ENCODE measurements at regions not wholly inside any gene's neighbourhood (a gene's known extent, or its start where the extent isn't known, plus 50 kb on each side); places are given as distances from the start of the nearest gene placed in this dataset.
A peak's percentile ranks its signal among the peaks of the same experiment; 100 is the strongest.
"Not testable (repeated sequence)": the region's sequence is repeated elsewhere in the genome, so short reads cannot be mapped to it uniquely, and the experiment has no call there.

DNA sequence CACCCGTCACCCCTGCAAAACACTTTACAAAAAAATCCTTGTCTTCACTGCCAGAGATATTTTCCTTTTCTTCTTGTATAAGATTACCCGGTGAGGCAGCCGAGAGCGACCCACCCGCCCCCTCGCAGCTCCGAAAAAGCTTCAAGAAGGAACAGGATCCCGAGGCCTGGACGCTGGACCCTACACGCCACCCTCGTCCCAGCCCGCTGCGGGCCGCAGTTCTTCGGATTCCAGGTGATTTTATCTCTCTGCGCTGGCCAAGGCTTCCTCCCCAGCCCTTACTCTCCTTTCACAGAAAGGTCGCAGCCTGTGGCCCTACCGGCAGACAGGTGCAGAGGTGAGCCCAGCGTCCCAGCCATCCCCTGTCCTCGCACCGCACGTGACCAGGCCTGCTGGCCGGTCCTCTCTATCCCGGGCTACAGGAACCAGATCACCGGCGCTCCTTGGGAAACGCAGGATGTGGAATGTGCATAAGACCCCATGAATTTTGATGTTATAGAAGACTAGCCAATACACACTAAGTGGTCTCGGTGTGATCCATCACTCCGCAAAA is 2993.5 kb upstream of the TEKT4 start:
- H3K27ac ChIP-seq (ENCODE audit: low read length); in situ Hi-C loops (cut with HindIII; ENCODE audit: low pct_unique_long_range_greater_than_20kb, low sequenced_read_pairs); POLR2A ChIA-PET; ATAC-seq; H3K9me3 ChIP-seq (ENCODE audit: control insufficient read depth, insufficient read depth, low read depth, low read length); H3K36me3 ChIP-seq (ENCODE audit: control insufficient read depth, insufficient read depth, low read length); H3K4me1 ChIP-seq (ENCODE audit: control insufficient read depth, insufficient read depth, low read length); H3K4me3 ChIP-seq (ENCODE audit: low read depth in 2 of 2, low read length in 2 of 2); intact Hi-C loops (cut with micrococcal nuclease; ENCODE audit: unreplicated experiment); CTCF ChIA-PET; BruUV-seq (replicated peaks); DNase-seq (ENCODE audit: low read depth, low spot score); H3K27me3 ChIP-seq (ENCODE audit: control insufficient read depth, insufficient read depth, low read length): not testable (repeated sequence)

- H3K27ac ChIP-seq (ENCODE audit: low read length); H3K27me3 ChIP-seq (ENCODE audit: control insufficient read depth, insufficient read depth, low read length); H3K9me3 ChIP-seq (ENCODE audit: control insufficient read depth, insufficient read depth, low read depth, low read length); H3K36me3 ChIP-seq (ENCODE audit: control insufficient read depth, insufficient read depth, low read length); ATAC-seq; CTCF ChIA-PET; POLR2A ChIA-PET; BruUV-seq (replicated peaks); intact Hi-C loops (cut with micrococcal nuclease; ENCODE audit: unreplicated experiment); H3K4me1 ChIP-seq (ENCODE audit: control insufficient read depth, insufficient read depth, low read length); H3K4me3 ChIP-seq (ENCODE audit: low read depth in 2 of 2, low read length in 2 of 2); DNase-seq (ENCODE audit: low read depth, low spot score); in situ Hi-C loops (cut with HindIII; ENCODE audit: low pct_unique_long_range_greater_than_20kb, low sequenced_read_pairs): not testable (repeated sequence)
- TF ChIP-seq, protein P1, sequence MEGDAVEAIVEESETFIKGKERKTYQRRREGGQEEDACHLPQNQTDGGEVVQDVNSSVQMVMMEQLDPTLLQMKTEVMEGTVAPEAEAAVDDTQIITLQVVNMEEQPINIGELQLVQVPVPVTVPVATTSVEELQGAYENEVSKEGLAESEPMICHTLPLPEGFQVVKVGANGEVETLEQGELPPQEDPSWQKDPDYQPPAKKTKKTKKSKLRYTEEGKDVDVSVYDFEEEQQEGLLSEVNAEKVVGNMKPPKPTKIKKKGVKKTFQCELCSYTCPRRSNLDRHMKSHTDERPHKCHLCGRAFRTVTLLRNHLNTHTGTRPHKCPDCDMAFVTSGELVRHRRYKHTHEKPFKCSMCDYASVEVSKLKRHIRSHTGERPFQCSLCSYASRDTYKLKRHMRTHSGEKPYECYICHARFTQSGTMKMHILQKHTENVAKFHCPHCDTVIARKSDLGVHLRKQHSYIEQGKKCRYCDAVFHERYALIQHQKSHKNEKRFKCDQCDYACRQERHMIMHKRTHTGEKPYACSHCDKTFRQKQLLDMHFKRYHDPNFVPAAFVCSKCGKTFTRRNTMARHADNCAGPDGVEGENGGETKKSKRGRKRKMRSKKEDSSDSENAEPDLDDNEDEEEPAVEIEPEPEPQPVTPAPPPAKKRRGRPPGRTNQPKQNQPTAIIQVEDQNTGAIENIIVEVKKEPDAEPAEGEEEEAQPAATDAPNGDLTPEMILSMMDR (IDR thresholded peaks at IDR 0.05): peak; percentile 67
These were observed 2976.1 kb upstream of the TEKT4 start for GRCh38 chr2:91895091-91895490.

GRCh38 chr2:91917602-91918001 is 2953.6 kb upstream of the TEKT4 start:
- H3K27ac ChIP-seq (ENCODE audit: low read length); intact Hi-C loops (cut with micrococcal nuclease; ENCODE audit: unreplicated experiment): not testable (repeated sequence)

More at GRCh38 chr2:91917602-91918001, 2953.6 kb upstream of the TEKT4 start:
- DNase-seq (ENCODE audit: low read depth, low spot score); H3K4me1 ChIP-seq (ENCODE audit: control insufficient read depth, insufficient read depth, low read length); CTCF ChIA-PET; ATAC-seq; in situ Hi-C loops (cut with HindIII; ENCODE audit: low pct_unique_long_range_greater_than_20kb, low sequenced_read_pairs); H3K9me3 ChIP-seq (ENCODE audit: control insufficient read depth, insufficient read depth, low read depth, low read length); BruUV-seq (replicated peaks); POLR2A ChIA-PET; H3K4me3 ChIP-seq (ENCODE audit: low read depth in 2 of 2, low read length in 2 of 2); H3K36me3 ChIP-seq (ENCODE audit: control insufficient read depth, insufficient read depth, low read length); H3K27me3 ChIP-seq (ENCODE audit: control insufficient read depth, insufficient read depth, low read length): not testable (repeated sequence)
